HT1080 (cell line): ENCODE measurements at regions not wholly inside any gene's neighbourhood (a gene's known extent, or its start where the extent isn't known, plus 50 kb on each side); places are given as distances from the start of the nearest gene placed in this dataset.
"Not testable (repeated sequence)": the region's sequence is repeated elsewhere in the genome, so short reads cannot be mapped to it uniquely, and the experiment has no call there.

Experiments
- DNase-seq: peaks from one replicate; pipeline ENCODE4 v3.0.0-alpha.2; 2015; ENCODE audit warnings: low read depth

DNA sequence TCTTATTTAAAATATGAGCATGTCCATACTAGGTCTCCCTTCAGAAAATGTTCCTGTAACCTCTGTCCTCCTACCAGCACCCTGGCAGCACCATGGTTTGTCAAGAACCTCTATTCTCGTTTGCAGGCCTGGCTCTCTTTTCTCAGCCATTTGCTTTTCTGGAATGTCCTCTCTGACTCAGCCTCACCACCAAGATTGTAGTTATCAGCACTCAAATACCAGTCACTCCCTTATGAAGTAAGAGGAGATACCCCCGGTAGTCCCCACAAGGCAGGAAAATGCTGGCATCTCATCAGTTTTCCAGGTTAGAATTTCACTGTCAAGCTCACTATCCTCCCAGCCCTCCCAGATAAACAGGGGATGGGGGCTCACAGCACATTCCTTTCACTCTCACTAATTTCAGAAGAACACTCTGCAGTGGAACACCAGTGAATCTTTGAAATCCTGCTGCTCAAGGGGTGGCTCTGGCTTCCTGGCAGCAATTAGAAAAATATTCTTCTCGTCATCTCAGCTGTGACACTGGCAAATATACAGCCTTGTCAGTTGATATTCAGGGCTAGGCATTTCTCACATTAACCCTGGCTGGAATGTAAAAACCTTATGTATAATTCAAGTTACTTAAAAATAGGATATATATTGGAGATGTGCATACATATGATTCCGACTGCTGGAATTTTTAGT, 129.2 kb downstream of the TBX18 start:
- DNase-seq, result peak; percentile 40

DNA sequence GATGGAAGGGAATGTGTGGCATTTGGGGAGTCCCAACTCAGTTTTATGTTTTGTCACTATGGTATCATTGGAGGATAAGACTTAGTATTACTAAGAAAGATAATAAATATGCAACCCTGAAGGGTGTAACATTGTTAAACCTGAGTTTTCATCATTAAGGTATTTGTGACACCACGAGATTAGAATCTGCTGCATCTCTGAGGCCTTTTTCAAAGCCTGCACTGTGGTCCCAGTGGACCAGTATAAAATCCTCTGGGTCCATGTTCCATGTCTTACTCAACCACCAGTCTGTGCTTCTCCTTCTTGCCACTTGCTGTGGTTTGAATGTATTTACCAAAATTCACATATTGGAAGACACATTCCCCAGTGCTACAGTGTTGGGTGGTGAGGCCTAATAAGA, 130.6 kb downstream of the TBX18 start:
- no peak for DNase-seq

DNA sequence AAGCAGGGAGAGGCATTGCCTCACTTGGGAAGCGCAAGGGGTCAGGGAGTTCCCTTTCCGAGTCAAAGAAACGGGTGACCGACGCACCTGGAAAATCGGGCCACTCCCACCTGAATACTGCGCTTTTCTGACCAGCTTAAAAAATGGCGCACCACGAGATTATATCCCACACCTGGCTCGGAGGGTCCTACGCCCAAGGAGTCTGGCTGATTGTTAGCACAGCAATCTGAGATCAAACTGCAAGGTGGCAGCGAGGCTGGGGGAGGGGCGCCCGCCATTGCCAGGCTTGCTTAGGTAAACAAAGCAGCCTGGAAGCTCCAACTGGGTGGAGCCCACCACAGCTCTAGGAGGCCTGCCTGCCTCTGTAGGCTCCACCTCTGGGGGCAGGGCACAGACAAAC, 137.9 kb downstream of the TBX18 start:
- DNase-seq, result not testable (repeated sequence)

GRCh38 chr6:84625506-84625905, 138.9 kb downstream of the TBX18 start:
- DNase-seq, result no peak

DNA sequence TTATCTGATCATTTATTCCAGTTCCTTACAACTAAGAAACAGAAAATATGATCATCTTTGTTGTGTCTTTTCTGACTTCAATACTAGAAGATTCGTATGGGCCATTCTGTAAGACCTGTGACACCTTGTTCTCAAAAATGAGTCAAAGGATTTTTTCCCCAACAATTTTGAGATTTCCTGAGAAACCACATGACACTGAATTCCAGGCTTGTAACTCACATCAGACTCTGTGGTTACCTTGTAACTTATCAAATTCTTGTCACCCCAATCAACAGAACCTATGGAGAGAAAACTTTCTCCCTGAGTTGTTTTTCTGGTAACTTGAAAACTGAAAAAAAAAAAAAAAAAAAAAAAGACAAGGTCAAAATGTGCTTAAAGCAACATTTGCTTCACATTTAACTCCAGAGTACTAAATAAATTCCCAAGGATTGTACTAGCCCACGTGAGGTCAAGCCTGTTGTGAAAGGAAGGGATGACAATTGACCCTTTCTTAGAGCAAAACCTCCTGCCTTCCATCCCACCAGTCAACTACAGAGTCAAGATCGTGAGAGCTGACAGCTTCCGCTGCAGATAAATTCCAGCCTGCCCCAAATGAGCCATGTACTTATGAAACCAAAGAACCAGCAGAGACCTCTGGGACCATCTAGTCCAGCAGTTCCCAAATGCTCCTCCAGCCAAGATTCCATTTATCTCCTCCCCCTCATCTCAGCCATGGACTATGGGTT, 140.3 kb downstream of the TBX18 start:
- peak; percentile 92 for DNase-seq

- no peak for DNase-seq
Observed at GRCh38 chr6:84618836-84619235, 145.6 kb downstream of the TBX18 start.

DNA sequence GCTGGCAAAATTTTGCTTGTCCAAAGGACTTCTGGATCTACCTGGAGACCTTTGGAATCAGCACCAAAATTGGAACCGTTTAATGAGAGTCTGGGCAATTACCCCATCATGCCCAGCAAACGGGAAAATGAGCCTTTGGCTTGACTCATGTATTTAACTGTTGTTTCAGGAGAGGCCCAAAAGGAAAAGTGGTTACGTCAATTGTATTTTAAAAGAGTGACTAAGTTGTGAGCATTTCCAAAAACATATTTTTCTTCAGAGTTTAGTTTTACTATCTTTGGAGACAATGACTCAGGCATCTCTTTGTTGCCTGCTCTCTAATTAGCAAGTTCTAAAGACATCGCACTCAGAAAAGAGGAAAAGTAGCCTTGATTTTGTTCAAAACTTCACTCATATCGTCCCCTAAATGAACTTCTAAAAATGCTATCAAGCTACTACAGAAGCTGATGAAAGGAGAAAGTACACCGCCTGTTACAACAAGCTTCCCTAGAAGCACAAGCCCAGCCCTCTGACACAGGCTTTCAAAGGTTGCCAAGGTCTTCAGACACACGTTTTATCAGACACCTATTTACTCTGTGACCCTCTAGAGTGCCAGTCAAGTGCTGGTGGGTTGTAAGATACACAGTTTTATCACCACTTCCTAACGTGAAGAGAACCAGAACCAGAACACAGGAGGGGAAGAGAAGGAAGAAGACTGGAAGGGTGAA, 146.2 kb downstream of the TBX18 start:
- peak; percentile 89 for DNase-seq

GRCh38 chr6:84615987-84616386, 148.4 kb downstream of the TBX18 start:
- no peak for DNase-seq

- no peak for DNase-seq
Observed at GRCh38 chr6:84615113-84615850, 149.1 kb downstream of the TBX18 start.

- no peak for DNase-seq
Observed at GRCh38 chr6:84606860-84607259, 157.5 kb downstream of the TBX18 start.

GRCh38 chr6:84605298-84605697, 159.1 kb downstream of the TBX18 start:
- DNase-seq, result no peak

GRCh38 chr6:84601366-84601765, 163.0 kb downstream of the TBX18 start:
- DNase-seq, result peak; percentile 33

DNA sequence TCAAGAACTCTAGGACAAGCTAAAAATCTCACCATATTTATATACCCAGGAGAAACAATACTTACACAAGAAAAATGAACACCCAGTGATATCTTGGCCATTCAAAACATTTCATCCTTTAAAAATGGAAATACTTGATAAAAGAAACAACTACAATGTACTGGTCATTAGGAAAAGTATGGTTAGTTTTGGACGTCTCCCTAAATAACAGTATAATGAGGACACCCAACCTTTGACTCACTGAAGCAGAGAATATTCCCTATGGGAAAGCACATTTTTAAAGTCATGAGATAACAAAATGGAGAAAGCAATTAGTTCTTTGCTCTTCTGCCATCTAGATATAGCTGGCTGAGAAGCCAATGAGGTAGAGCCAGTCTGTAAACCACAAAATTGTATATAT, 164.4 kb downstream of the TBX18 start:
- no peak for DNase-seq

GRCh38 chr6:84597238-84597875, 167.0 kb downstream of the TBX18 start:
- DNase-seq, result peak; percentile 18

DNA sequence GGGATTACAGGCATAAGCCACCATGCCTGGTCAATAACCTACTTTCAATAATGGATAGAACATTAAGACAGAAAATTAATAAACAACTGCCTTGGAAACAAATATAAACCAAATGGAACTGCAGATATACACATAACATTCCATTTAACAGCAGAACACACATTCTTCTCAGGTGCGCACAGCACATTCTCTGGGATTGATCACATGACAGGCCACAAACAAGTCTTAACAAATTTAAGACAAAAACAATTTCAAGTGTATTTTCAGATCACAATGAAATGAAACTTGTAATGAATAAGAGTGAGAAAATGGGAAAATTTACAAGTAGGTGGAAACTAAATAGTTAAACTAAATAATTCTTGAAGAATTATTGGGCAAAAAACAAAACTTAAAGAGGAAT, 167.9 kb downstream of the TBX18 start:
- DNase-seq, result no peak

- DNase-seq, result no peak
Observed at GRCh38 chr6:84588697-84589080, 175.7 kb downstream of the TBX18 start.

- DNase-seq, result not testable (repeated sequence)
Observed at GRCh38 chr6:84587994-84588696, 176.3 kb downstream of the TBX18 start.

DNA sequence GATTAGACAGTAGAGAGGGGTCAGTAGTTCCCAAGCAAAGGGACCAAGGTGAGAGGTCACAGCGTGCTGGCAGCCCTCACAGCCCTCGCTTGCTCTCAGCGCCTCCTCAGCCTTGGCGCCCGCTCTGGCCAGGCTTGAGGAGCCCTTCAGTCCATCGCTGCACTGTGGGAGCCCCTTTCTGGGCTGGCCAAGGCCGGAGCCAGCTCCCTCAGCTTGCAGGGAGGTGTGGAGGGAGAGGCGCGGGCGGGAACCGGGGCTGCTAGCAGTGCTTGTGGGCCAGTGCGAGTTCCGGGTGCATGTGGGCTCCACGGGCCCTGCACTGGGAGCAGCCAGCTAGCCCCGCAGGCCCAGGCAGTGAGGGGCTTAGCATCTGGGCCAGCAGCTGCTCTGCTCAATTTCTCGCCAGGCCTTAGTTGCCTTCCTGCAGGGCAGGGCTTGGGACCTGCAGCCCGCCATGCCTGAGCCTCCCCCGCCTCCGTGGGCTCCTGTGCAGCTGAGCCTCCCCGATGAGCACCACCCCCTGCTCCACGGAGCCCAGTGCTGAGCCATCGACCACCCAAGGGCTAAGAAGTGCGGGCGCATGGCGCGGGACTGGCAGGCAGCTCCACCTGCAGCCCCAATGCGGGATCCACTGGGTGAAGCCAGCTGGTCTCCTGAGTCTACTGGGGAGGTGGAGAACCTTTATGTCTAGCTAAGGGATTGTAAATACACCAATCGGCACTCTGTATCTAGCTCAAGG, 177.0 kb downstream of the TBX18 start:
- not testable (repeated sequence) for DNase-seq

GRCh38 chr6:84583784-84584183, 180.6 kb downstream of the TBX18 start:
- DNase-seq, result no peak

DNA sequence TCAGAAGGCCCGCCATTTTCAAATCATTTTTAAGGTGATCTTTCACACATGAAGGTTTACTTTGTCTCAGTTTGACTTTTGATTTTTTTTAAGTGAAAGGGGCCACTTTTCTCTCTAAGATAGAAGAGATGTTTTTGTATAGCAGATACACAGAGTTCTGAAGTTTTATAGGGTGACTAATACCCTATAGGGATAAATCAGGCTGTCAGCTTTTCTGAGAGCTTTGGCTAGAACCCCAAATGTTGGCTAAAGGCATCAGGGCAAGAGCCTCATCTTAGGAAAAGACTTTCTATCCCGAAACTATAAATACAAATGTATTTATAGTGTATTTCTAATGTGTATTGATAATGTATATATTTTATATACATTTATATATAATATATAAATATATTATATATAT, 181.4 kb downstream of the TBX18 start:
- peak; percentile 15 for DNase-seq
